ENCODE measurements at regions not wholly inside any gene's neighbourhood (a gene's known extent, or its start where the extent isn't known, plus 50 kb on each side); places are given as distances from the start of the nearest gene placed in this dataset.

DNA sequence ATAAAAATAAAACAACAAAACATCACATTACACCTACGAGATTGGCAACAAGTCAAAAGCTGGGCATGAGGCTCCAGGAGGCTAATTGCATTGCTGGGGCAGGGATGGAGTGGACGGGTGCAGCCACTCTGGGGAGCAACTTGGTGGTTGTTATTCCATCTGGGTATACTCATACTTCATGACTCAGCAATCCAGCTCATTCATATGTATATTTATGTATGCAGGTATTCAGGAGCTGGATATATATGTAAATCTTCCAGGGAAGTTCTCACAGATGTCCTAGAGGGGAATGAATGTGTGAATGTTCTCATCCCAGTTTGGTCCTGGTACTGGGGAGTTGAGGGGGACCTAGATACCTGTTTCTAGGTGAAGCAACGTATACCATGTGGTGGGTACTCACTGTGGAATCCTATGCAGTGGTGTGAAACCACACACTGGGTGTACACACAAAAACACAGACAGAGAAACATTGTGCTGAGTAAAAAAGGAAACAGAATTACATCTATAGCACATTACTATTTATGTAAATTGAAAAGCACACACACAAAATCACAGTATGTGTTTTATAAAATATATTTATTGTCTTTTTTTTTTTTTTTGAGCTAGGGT is 79.7 kb upstream of the RAB4A start:
- CTCF ChIA-PET, result no interaction called here
- Histone ChIP-seq H3K9me3 (ENCODE audit: control extremely low read depth in 1 of 5, control insufficient read depth in 4 of 5, insufficient read depth in 2 of 5, low read depth in 1 of 5, low read length in 4 of 5) (no peaks in the 10 kb centered on the region), H3K36me3 (ENCODE audit: control insufficient read depth in 4 of 4, insufficient read depth in 4 of 4, low read length in 3 of 4) (no peaks in the 10 kb centered on the region), H3K4me1 (ENCODE audit: control extremely low read depth in 1 of 4, control insufficient read depth in 4 of 4, insufficient read depth in 4 of 4, low read length in 3 of 4) (no peaks in the 10 kb centered on the region), H3K27me3 (replicated peaks in 2 of 5; ENCODE audit: control insufficient read depth in 4 of 5, insufficient read depth in 5 of 5, low read length in 4 of 5) (no peaks in the 10 kb centered on the region), H3K27ac (ENCODE audit: insufficient read depth in 1 of 2, low read depth in 1 of 2, low read length in 2 of 2, poor library complexity in 1 of 2, severe bottlenecking in 2 of 2) (no peak overlapping the region), H3K4me3 (ENCODE audit: control insufficient read depth in 1 of 7, extremely low read depth in 1 of 7, insufficient read depth in 4 of 7, low read depth in 2 of 7, low read length in 6 of 7) (no peak overlapping the region)
- DNase-seq, result no peak
- POLR2A ChIA-PET, result no interaction called here
- WGBS (ENCODE audit: insufficient coverage), result no CpG with 5 or more reads among the region's 3 CpGs

DNA sequence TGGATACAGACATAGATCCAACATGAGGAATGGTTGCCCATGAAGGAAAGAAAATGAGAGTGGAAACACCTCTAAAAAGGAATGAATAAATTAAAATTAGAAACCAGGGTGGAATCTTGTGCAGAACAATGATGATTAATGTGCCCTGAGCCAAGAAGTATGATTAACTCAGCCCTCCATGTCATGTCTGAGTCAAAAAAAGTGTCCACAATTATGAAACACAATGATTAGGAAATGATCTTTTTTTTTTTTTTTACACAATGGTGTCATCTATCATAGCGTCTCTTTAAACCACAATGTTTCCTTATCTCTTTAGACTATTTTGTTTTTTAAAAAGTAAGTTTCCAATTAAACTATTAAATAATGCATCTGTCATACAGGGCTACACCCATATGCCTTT is 78.9 kb upstream of the RAB4A start:
- Histone ChIP-seq H3K4me1 (ENCODE audit: control extremely low read depth in 1 of 4, control insufficient read depth in 4 of 4, insufficient read depth in 4 of 4, low read length in 3 of 4) (no peaks in the 10 kb centered on the region), H3K4me3 (ENCODE audit: control insufficient read depth in 1 of 7, extremely low read depth in 1 of 7, insufficient read depth in 4 of 7, low read depth in 2 of 7, low read length in 6 of 7) (no peak overlapping the region), H3K27ac (ENCODE audit: insufficient read depth in 1 of 2, low read depth in 1 of 2, low read length in 2 of 2, poor library complexity in 1 of 2, severe bottlenecking in 2 of 2) (no peak overlapping the region), H3K36me3 (ENCODE audit: control insufficient read depth in 4 of 4, insufficient read depth in 4 of 4, low read length in 3 of 4) (no peaks in the 10 kb centered on the region), H3K9me3 (ENCODE audit: control extremely low read depth in 1 of 5, control insufficient read depth in 4 of 5, insufficient read depth in 2 of 5, low read depth in 1 of 5, low read length in 4 of 5) (no peaks in the 10 kb centered on the region), H3K27me3 (replicated peaks in 2 of 5; ENCODE audit: control insufficient read depth in 4 of 5, insufficient read depth in 5 of 5, low read length in 4 of 5) (no peaks in the 10 kb centered on the region)
- POLR2A ChIA-PET, result no interaction called here
- DNase-seq, result peak; percentile 2 to 15 (median 10)
- CTCF ChIA-PET, result no interaction called here
- WGBS (ENCODE audit: insufficient coverage), result no CpG with 5 or more reads among the region's 1 CpG

DNA sequence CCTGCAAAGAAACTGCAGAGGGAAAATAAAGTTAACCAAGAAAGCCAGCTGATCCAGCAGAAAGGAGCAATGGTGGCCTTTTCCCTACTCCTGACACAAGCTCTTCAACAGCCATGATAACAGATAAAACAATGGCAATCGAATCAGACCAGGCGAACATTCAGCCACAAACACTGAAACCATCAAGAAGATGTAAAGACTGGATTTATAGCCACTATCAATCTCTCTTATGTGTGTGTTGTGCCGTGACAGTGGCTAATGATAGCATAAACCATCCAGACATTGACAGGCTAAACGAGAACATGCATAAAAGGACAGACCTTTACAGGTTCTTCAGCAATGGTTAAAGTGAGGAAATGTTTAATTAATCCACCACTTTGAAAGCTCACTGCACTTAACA is 78.1 kb upstream of the RAB4A start:
- no peak overlapping the region for H3K27ac ChIP-seq (ENCODE audit: insufficient read depth in 1 of 2, low read depth in 1 of 2, low read length in 2 of 2, poor library complexity in 1 of 2, severe bottlenecking in 2 of 2)
- CTCF ChIA-PET, result interaction anchor here (1.0 kb wide), 1 partner anchor 34 kb away, joined by 3 read pairs; no protein-coding TSS in a partner anchor
- H3K4me3 ChIP-seq (ENCODE audit: control insufficient read depth in 1 of 7, extremely low read depth in 1 of 7, insufficient read depth in 4 of 7, low read depth in 2 of 7, low read length in 6 of 7), result no peak overlapping the region
- H3K36me3 ChIP-seq (ENCODE audit: control insufficient read depth in 4 of 4, insufficient read depth in 4 of 4, low read length in 3 of 4), result no peaks in the 10 kb centered on the region
- POLR2A ChIA-PET, result no interaction called here
- no peak for DNase-seq
- WGBS (ENCODE audit: insufficient coverage), result no CpG with 5 or more reads among the region's 4 CpGs
- no peaks in the 10 kb centered on the region for H3K4me1 ChIP-seq (ENCODE audit: control extremely low read depth in 1 of 4, control insufficient read depth in 4 of 4, insufficient read depth in 4 of 4, low read length in 3 of 4)
- no peaks in the 10 kb centered on the region for H3K9me3 ChIP-seq (ENCODE audit: control extremely low read depth in 1 of 5, control insufficient read depth in 4 of 5, insufficient read depth in 2 of 5, low read depth in 1 of 5, low read length in 4 of 5)
- no peaks in the 10 kb centered on the region for H3K27me3 ChIP-seq (replicated peaks in 2 of 5; ENCODE audit: control insufficient read depth in 4 of 5, insufficient read depth in 5 of 5, low read length in 4 of 5)

DNA sequence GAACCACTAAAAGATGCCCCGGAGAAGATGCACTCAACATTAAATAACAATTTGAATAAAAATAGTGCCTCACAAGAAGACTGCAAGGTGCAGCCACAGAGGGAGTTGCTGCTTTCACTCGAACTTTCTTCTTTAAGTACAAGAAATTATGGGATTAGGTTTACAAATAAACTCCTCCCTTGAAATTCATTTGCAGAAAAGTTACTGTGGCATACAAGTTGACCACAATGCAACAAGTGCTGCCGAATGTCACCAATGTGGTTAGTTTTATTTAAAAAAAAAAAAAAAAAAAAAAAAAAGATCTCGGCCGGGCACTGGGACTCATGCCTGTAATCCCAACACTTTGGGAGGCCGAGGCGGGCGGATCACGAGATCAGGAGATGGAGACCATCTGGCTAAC is 76.8 kb upstream of the RAB4A start:
- WGBS (ENCODE audit: insufficient coverage), result 100% methylated on average over 1 of the region's 9 CpGs
- no peaks in the 10 kb centered on the region for H3K36me3 ChIP-seq (ENCODE audit: control insufficient read depth in 4 of 4, insufficient read depth in 4 of 4, low read length in 3 of 4)

DNA sequence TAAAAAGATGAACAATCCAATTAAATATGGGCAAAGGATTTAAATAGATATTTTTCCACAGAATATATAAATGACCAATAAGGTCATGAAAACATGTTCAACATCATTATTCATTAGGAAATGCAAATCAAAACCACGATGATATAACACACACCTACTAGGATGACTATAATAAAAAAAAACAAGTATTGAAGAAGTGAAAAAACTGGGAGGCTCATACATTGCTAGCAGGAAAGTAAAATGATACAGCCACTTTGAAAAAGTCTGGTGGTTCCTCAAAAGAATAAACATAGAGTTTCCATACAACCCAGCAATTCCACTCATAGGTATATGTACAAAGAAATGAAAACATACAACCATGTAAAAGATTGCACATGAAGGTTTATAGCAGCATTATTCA is 75.7 kb upstream of the RAB4A start:
- Histone ChIP-seq H3K4me1 (ENCODE audit: control extremely low read depth in 1 of 4, control insufficient read depth in 4 of 4, insufficient read depth in 4 of 4, low read length in 3 of 4) (peaks cover 2 to 9% (median 8%) of the 10 kb centered on the region in 4 experiments), H3K9me3 (ENCODE audit: control extremely low read depth in 1 of 5, control insufficient read depth in 4 of 5, insufficient read depth in 2 of 5, low read depth in 1 of 5, low read length in 4 of 5) (no peaks in the 10 kb centered on the region), H3K27me3 (replicated peaks in 2 of 5; ENCODE audit: control insufficient read depth in 4 of 5, insufficient read depth in 5 of 5, low read length in 4 of 5) (no peaks in the 10 kb centered on the region), H3K27ac (ENCODE audit: insufficient read depth in 1 of 2, low read depth in 1 of 2, low read length in 2 of 2, poor library complexity in 1 of 2, severe bottlenecking in 2 of 2) (no peak overlapping the region), H3K4me3 (ENCODE audit: control insufficient read depth in 1 of 7, extremely low read depth in 1 of 7, insufficient read depth in 4 of 7, low read depth in 2 of 7, low read length in 6 of 7) (no peak overlapping the region), H3K36me3 (ENCODE audit: control insufficient read depth in 4 of 4, insufficient read depth in 4 of 4, low read length in 3 of 4) (no peaks in the 10 kb centered on the region)
- no CpG with 5 or more reads among the region's 1 CpG for WGBS (ENCODE audit: insufficient coverage)
- ChIA-PET CTCF (no interaction called here), POLR2A (no interaction called here)
- no peak for DNase-seq

More for the DNA sequence above, 76.8 kb upstream of the RAB4A start:
- no peaks in the 10 kb centered on the region for H3K4me1 ChIP-seq (ENCODE audit: control extremely low read depth in 1 of 4, control insufficient read depth in 4 of 4, insufficient read depth in 4 of 4, low read length in 3 of 4)
- no peaks in the 10 kb centered on the region for H3K9me3 ChIP-seq (ENCODE audit: control extremely low read depth in 1 of 5, control insufficient read depth in 4 of 5, insufficient read depth in 2 of 5, low read depth in 1 of 5, low read length in 4 of 5)
- POLR2A ChIA-PET, result no interaction called here
- no peak overlapping the region for H3K4me3 ChIP-seq (ENCODE audit: control insufficient read depth in 1 of 7, extremely low read depth in 1 of 7, insufficient read depth in 4 of 7, low read depth in 2 of 7, low read length in 6 of 7)
- DNase-seq, result no peak
- no peak overlapping the region for H3K27ac ChIP-seq (ENCODE audit: insufficient read depth in 1 of 2, low read depth in 1 of 2, low read length in 2 of 2, poor library complexity in 1 of 2, severe bottlenecking in 2 of 2)
- CTCF ChIA-PET, result no interaction called here
- H3K27me3 ChIP-seq (replicated peaks in 2 of 5; ENCODE audit: control insufficient read depth in 4 of 5, insufficient read depth in 5 of 5, low read length in 4 of 5), result no peaks in the 10 kb centered on the region

DNA sequence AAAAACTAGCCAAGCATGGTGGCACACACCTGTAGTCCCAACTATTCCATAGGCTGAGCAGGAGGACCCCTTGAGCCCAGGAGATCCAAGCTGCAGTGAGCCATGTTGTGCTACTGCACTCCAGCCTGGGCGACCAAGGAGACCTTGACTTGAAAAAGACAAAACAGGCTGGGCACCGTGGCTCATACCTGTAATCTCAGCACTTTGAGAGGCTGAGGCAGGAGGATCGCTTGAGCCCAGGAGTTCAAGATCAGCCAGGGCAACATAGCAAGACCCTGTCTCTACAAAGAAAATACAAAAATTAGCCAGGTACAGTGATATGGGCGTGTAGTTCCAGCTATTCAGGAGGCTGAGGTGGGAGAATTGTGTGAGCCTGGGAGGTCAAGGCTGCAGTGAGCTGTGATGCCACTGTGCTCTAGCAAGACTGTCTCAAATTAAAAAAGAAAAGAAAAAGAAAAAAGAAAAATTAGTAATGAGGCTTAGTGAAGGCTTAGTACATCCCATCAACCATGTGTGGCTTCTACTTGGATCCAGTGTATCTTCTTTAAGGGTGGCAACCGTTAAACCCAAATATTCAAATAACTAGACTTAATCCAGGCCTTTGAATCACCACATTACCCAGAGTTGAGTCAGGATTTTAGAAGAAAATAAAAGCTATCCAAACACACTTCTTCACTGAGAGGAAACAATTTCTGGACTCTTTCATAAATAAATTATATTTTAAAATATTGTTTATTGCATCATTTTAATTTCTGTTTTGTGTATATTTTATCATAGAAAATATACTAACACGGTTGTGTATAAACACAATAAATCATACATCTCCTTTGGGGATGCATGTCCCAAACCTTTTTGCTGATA is 74.3 kb upstream of the RAB4A start:
- Histone ChIP-seq H3K4me1 (ENCODE audit: control extremely low read depth in 1 of 4, control insufficient read depth in 4 of 4, insufficient read depth in 4 of 4, low read length in 3 of 4) (peaks cover 2 to 10% (median 8%) of the 10 kb centered on the region in 4 experiments), H3K36me3 (ENCODE audit: control insufficient read depth in 4 of 4, insufficient read depth in 4 of 4, low read length in 3 of 4) (no peaks in the 10 kb centered on the region), H3K27ac (ENCODE audit: insufficient read depth in 1 of 2, low read depth in 1 of 2, low read length in 2 of 2, poor library complexity in 1 of 2, severe bottlenecking in 2 of 2) (no peak overlapping the region), H3K27me3 (replicated peaks in 2 of 5; ENCODE audit: control insufficient read depth in 4 of 5, insufficient read depth in 5 of 5, low read length in 4 of 5) (no peaks in the 10 kb centered on the region), H3K4me3 (ENCODE audit: control insufficient read depth in 1 of 7, extremely low read depth in 1 of 7, insufficient read depth in 4 of 7, low read depth in 2 of 7, low read length in 6 of 7) (no peak overlapping the region), H3K9me3 (ENCODE audit: control extremely low read depth in 1 of 5, control insufficient read depth in 4 of 5, insufficient read depth in 2 of 5, low read depth in 1 of 5, low read length in 4 of 5) (no peaks in the 10 kb centered on the region)
- ChIA-PET CTCF (interaction anchor here (0.7 to 1.4 kb wide), 2 partner anchors 11 to 60 kb away, joined by 3 read pairs; no protein-coding TSS in a partner anchor), POLR2A (no interaction called here)
- no peak for DNase-seq
- 100% methylated on average over 5 of the region's 6 CpGs for WGBS (ENCODE audit: insufficient coverage)

DNA sequence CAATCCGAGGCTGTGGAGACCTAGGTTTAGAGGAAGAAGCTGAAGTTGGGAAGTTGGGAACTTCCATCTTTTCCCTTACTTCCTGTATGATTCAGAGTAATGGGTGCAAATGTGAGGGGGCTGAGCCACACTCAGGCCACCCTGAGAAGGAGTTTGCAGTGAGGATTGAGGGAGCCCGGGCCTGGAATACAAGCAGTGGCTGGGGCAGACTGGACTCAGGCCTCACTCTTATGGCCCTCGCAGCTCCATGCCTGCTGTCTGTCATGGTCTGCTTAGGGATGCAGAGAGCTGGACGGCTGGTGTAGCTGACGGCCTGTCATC is 73.7 kb upstream of the RAB4A start:
- POLR2A ChIA-PET, result no interaction called here
- Histone ChIP-seq H3K27me3 (replicated peaks in 2 of 5; ENCODE audit: control insufficient read depth in 4 of 5, insufficient read depth in 5 of 5, low read length in 4 of 5) (no peaks in the 10 kb centered on the region), H3K36me3 (ENCODE audit: control insufficient read depth in 4 of 4, insufficient read depth in 4 of 4, low read length in 3 of 4) (no peaks in the 10 kb centered on the region), H3K4me3 (ENCODE audit: control insufficient read depth in 1 of 7, extremely low read depth in 1 of 7, insufficient read depth in 4 of 7, low read depth in 2 of 7, low read length in 6 of 7) (no peak overlapping the region), H3K4me1 (ENCODE audit: control extremely low read depth in 1 of 4, control insufficient read depth in 4 of 4, insufficient read depth in 4 of 4, low read length in 3 of 4) (peaks cover 2 to 10% (median 8%) of the 10 kb centered on the region in 4 experiments), H3K9me3 (ENCODE audit: control extremely low read depth in 1 of 5, control insufficient read depth in 4 of 5, insufficient read depth in 2 of 5, low read depth in 1 of 5, low read length in 4 of 5) (no peaks in the 10 kb centered on the region), H3K27ac (ENCODE audit: insufficient read depth in 1 of 2, low read depth in 1 of 2, low read length in 2 of 2, poor library complexity in 1 of 2, severe bottlenecking in 2 of 2) (no peak overlapping the region)
- CTCF ChIA-PET, result interaction anchor here (0.7 to 1.4 kb wide), 2 partner anchors 12 to 59 kb away, joined by 3 read pairs; no protein-coding TSS in a partner anchor
- 100% methylated on average over 2 of the region's 5 CpGs for WGBS (ENCODE audit: insufficient coverage)
- DNase-seq, result no peak
